GM18505 (cell line): ENCODE measurements at regions not wholly inside any gene's neighbourhood (a gene's known extent, or its start where the extent isn't known, plus 50 kb on each side); places are given as distances from the start of the nearest gene placed in this dataset.

Experiments used
- ATAC-seq: cut with Tn5 transposase; IDR thresholded peaks from one replicate; pipeline ENCODE4 v1.9.1; 2021; ENCODE audit not compliant: unreplicated experiment
- POLR2A ChIP-seq: IDR thresholded peaks from 4 replicates; pipeline ENCODE4 v1.6.1; 2011; ENCODE audit warnings: borderline replicate concordance; ENCODE audit not compliant: insufficient read depth, insufficient read length; ENCODE audit errors: extremely low read depth

GRCh38 chr18:64872710-64873458 lies 724.0 kb upstream of the LINC00305 start:
- no peak for TF ChIP-seq POLR2A
- no peak for ATAC-seq

DNA sequence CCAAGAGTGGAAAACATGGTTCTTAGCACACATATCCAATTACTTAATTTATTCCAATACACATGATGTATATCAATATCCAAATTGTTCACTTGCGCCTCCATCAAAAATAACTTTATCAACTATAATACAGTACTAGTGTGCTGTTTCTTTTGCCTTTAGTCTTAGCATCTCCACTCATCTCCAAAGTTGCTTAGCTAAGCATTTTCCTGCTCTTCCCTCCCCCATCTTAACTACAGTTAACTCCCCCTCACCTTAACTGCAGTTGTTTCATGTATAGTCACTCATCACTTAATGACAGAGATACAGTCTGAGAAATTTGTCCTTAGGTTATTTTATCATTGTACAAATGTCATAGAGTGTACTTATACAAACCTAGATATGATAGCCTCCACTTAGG lies 705.2 kb upstream of the LINC00305 start:
- TF ChIP-seq POLR2A: no peak
- ATAC-seq: no peak

DNA sequence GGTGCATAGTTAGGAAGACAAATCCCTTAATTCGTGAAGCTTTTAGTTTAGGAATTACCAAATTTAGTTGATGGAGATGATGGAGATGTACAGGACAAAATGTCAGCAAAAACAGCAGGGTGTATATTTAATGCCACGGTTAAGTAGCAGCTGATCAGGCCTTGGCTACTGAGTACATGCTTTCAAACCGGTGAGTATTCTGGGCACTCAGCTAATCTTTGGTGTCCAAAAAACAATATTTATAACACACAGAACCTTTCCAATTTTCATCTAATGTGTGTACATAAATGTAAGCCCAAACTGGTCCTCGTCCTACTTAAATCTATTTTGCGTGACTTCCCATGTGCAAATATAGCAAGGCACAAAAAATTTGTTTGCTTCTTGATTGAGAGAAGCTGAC lies 703.4 kb upstream of the LINC00305 start:
- no peak for ATAC-seq
- TF ChIP-seq POLR2A: no peak

DNA sequence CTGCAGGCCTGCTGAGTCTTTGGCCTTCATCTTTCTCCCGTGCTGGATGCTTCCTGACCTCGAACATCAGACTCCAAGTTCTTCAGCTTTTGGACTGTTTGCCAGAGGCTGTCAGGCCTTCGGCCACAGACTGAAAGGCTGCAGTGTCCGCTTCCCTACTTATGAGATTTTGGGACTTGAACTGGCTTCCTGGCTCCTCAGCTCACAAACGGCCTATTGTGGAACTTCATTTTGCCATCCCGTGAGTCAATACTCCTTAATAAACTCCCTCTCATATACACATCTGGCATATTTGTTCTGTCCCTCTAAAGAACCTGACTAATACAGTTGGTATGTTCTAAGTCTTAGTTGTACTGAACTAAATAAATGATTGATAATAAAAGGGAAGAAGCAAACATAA lies 702.8 kb upstream of the LINC00305 start:
- ATAC-seq: no peak

GRCh38 chr18:64850791-64851190 lies 701.9 kb upstream of the LINC00305 start:
- no peak for ATAC-seq
- TF ChIP-seq POLR2A: no peak

More for the DNA sequence above, 702.8 kb upstream of the LINC00305 start:
- no peak for TF ChIP-seq POLR2A

DNA sequence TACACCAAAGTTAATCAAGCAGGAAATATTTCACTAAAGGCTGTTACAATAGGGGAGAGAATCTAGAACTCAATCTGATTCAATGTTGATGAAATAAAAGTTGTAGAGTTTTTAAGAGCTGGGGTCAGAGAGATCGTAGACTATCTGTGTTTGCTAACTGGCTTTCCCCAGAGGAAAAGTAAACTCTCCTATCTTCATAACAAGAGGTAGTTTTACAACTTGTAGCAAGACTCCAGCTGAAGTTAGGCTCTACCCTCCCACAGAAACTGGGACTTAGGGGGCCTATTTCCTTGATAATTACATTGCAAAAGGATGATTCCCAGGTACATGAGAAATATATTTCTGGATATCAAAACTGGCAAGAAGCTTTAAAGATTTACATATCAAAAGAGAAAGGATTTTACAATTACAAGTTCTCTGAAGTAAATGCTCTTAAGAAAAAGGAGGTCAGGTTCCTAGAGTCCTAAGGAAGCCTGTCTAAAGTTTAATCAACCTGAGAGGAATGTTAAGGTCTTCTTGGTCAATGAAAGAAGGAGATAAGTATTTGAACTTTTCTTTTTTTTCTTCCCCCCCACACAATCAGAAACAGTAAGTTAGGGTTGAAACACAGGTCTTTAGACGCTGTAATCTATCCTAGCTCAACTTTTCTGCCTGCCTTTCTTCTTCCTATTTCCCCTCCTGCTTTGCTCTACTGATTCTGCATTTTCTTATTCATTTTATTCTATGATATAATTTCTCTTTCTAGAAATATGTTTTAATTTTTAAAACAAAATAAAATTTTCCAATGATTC lies 692.2 kb upstream of the LINC00305 start:
- TF ChIP-seq POLR2A: no peak
- ATAC-seq: no peak

GRCh38 chr18:64810354-64810753 lies 661.5 kb upstream of the LINC00305 start:
- ATAC-seq: no peak
- no peak for TF ChIP-seq POLR2A

DNA sequence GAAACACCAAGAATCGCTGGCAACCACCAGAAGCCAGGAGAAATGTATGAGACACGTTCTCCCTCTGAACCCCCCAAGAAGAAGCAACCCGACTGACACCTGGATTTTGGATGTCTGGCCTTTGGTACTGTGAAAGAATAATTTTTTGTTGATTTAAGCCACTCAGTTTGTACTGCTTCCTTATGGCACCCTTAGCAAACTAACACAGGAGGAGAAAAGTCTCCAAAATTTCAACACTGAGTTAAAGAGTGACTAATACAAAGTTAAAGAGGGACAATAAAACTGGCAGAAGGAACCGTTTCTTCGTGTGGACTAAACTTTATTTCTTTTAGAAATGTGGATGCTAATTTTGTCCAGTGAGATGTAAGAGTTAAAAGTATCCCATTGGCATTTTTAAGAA lies 660.9 kb upstream of the LINC00305 start:
- no peak for TF ChIP-seq POLR2A
- ATAC-seq: no peak

DNA sequence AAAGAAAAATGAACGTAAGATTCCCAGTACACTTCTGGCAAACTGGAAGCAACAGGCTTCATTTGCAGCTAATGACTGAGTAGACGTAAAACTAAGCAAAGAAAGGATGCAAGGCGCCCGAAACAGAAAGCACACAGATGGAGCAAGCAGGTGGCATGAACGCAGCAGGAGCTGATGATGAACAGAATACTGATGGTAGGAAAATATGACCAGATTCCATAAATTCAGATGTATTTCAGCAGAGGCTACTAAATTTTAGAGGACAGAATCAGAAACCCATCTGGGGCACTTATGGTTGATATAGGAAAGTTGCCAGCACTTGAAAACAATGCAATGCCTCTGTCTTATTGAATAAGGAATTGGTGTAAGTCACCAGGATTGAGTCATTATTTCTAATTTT lies 658.7 kb upstream of the LINC00305 start:
- no peak for TF ChIP-seq POLR2A
- no peak for ATAC-seq

DNA sequence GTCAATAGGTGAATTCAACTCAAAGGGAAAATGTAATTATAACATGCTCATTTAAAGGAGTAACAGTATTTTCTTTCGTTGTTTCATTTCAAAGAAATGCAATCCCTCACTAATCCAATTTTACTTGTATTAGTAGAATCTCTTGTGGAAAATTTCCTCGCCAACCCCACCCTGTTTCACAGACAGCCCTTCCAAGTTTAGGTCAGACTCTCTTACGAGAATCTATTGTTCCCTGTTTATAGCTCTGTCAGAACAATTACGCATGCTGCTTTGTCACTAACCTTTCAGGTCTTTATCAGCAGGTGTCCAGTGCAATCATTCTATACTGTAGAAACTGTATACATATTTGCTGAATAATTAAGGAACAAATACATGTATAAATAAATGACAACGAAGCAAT lies 657.8 kb upstream of the LINC00305 start:
- ATAC-seq: no peak
- TF ChIP-seq POLR2A: no peak

GRCh38 chr18:64806232-64806631 lies 657.3 kb upstream of the LINC00305 start:
- ATAC-seq: no peak
- TF ChIP-seq POLR2A: no peak

DNA sequence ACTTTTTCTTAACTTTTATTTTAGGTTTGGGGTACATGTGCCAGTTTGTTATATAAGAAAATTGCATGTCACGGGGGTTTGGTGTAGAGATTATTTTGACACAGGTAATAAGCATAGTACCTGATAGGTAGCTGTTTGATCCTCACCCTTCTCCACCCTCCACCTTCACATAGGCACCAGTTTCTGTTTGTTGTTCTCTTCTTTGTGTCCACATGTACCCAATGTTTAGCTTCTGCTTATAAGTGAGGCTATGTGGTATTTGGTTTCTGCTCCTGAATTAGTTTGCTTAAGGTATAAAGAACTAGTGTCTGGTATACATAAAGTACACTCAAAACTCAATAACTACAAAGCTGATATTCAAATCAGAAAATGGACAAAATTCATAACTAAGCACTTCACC lies 654.6 kb upstream of the LINC00305 start:
- no peak for ATAC-seq
- TF ChIP-seq POLR2A: no peak

- ATAC-seq: no peak
- TF ChIP-seq POLR2A: no peak
These were observed 651.3 kb upstream of the LINC00305 start for GRCh38 chr18:64800151-64800550.

- TF ChIP-seq POLR2A: no peak
- no peak for ATAC-seq
These were observed 650.5 kb upstream of the LINC00305 start for GRCh38 chr18:64799376-64799775.

- ATAC-seq: no peak
- no peak for TF ChIP-seq POLR2A
These were observed 642.3 kb upstream of the LINC00305 start for GRCh38 chr18:64791236-64791635.

DNA sequence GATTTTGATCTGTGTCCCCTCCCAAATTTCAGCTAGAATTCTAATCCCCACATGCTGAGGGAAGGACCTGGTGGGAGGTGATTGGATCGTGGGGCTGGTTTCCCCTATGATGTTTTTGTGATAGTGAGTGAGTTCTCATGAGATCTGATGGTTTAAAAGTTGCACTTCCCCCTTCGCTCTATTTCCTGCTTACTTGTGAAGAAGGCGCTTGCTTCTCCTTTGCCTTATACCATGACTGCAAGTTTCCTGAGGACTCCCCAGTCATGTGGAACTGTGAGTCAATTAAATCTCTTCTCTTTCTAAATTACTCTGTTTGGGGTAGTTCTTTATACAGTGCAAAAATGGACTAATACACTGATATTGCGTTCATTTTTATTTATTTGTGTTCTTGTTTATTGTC lies 636.8 kb upstream of the LINC00305 start:
- no peak for TF ChIP-seq POLR2A
- no peak for ATAC-seq
